GM18858 (cell line): ENCODE measurements at regions not wholly inside any gene's neighbourhood (a gene's known extent, or its start where the extent isn't known, plus 50 kb on each side); places are given as distances from the start of the nearest gene placed in this dataset.

Experiments
- ATAC-seq: cut with Tn5 transposase; IDR thresholded peaks from one replicate; pipeline ENCODE4 v1.9.1; 2021; ENCODE audit not compliant: unreplicated experiment

GRCh38 chrX:51954592-51954991 is 61.2 kb downstream of the MAGED1 start:
- ATAC-seq: no peak

- ATAC-seq: peak; percentile 98
These were observed 61.8 kb downstream of the MAGED1 start for GRCh38 chrX:51955200-51955599.

- no peak for ATAC-seq
These were observed 63.0 kb downstream of the MAGED1 start for GRCh38 chrX:51956441-51956840.

- ATAC-seq: no peak
These were observed 81.9 kb downstream of the MAGED1 start for GRCh38 chrX:51975360-51975759.

GRCh38 chrX:51975811-51976210 is 82.4 kb downstream of the MAGED1 start:
- no peak for ATAC-seq

- no peak for ATAC-seq
These were observed 83.1 kb downstream of the MAGED1 start for GRCh38 chrX:51976503-51976902.
